Natural killer cell (primary cell): ENCODE measurements at regions not wholly inside any gene's neighbourhood (a gene's known extent, or its start where the extent isn't known, plus 50 kb on each side); places are given as distances from the start of the nearest gene placed in this dataset.

ENCODE experiments used
- ATAC-seq, 3 donors: fragments of 150-1000 bp in 2 of 3; fragments of 200-7000 bp in 1 of 3; cut with Tn5 transposase; 1 replicate in 1 of 3; 2 replicates in 2 of 3; pipeline ENCODE4 v1.10.0; 2021; ENCODE audit warnings: mild to moderate bottlenecking in 2 of 3, moderate library complexity in 2 of 3
- DNase-seq, 2 donors: peaks; one replicate each; pipeline versions ENCODE4 v3.0.0 to v3.0.0-alpha.2; 2013 to 2021; ENCODE audit warnings: mixed read lengths in 1 of 2
- H3K27ac ChIP-seq: one replicate; pipeline ENCODE4 v1.5.1; 2013; ENCODE audit warnings: mild to moderate bottlenecking, low read length
- H3K27me3 ChIP-seq: one replicate; pipeline ENCODE4 v1.6.1; 2013; ENCODE audit warnings: low read length; ENCODE audit not compliant: control insufficient read depth, insufficient read depth
- H3K36me3 ChIP-seq: one replicate; pipeline ENCODE4 v1.6.1; 2013; ENCODE audit warnings: low read length; ENCODE audit not compliant: control insufficient read depth, insufficient read depth
- H3K4me1 ChIP-seq: one replicate; pipeline ENCODE4 v1.6.1; 2013; ENCODE audit warnings: low read length; ENCODE audit not compliant: control insufficient read depth, insufficient read depth
- H3K4me3 ChIP-seq: one replicate; pipeline ENCODE4 v1.5.1; 2013; ENCODE audit warnings: low read length
- H3K9me3 ChIP-seq: one replicate; pipeline ENCODE4 v1.6.1; 2013; ENCODE audit warnings: low read length; ENCODE audit not compliant: control insufficient read depth, insufficient read depth
- H3K27ac Mint-ChIP-seq, 2 donors: one replicate each; pipeline ENCODE4 v1.8.0; 2022; ENCODE audit warnings: mild to moderate bottlenecking in 2 of 2, mixed read lengths in 2 of 2, moderate library complexity in 1 of 2
- H3K27me3 Mint-ChIP-seq, 2 donors: one replicate each; pipeline ENCODE4 v1.8.0; 2022; ENCODE audit warnings: low read depth in 2 of 2, mixed read lengths in 2 of 2
- H3K36me3 Mint-ChIP-seq: one replicate; pipeline ENCODE4 v1.8.0; 2022; ENCODE audit warnings: mixed read lengths
- H3K4me1 Mint-ChIP-seq, 2 donors: one replicate each; pipeline ENCODE4 v1.8.0; 2022; ENCODE audit warnings: mixed read lengths in 2 of 2
- H3K4me3 Mint-ChIP-seq: one replicate; pipeline ENCODE4 v1.8.0; 2022; ENCODE audit warnings: mild to moderate bottlenecking, moderate library complexity, mixed read lengths
- H3K9me3 Mint-ChIP-seq, 2 donors: one replicate each; pipeline ENCODE4 v1.8.0; 2022; ENCODE audit warnings: mixed read lengths in 2 of 2
- WGBS: methylation state at CpG from one replicate; pipeline ENCODE4 v1.1.7; 2013; ENCODE audit warnings: missing lambda C conversion rate; ENCODE audit not compliant: insufficient coverage; 5-methylcytosine and 5-hydroxymethylcytosine counted together
- intact Hi-C: fragments of 100-400 bp; cut with micrococcal nuclease; formaldehyde crosslinking; loops from one replicate; pipeline ENCODE4 v1.14.2; 2022
- TF ChIP-seq, protein P1 (sequence below): fragments of 200-600 bp; IDR thresholded peaks from one replicate; pipeline ENCODE4 v1.8.0; 2022; ENCODE audit warnings: antibody characterized with exemption

DNA sequence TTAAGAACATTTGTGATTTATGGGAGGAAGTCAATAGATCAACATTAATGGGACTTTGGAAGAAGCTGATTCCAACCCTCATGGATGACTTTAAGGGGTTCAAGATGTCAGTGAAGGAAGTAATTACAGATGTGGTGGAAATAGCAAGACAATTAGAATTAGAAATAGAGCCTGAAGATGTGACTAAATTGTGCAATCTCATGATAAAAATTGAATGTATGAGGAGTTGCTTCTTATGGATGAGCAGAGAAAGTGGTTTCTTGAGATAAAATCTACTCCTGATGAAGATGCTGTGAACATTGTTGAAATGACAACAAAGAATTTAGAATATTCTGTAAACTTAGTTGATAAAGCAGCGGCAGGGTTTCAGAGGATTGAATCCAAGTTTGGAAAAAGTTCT, 70.9 kb upstream of the NEUROD6 start:
- Mint-ChIP-seq H3K4me3 (no peak overlapping the region), H3K4me1 (no peaks in the 10 kb centered on the region), H3K9me3 (peaks cover 2 to 3% of the 10 kb centered on the region in 2 donors), H3K36me3 (no peaks in the 10 kb centered on the region), H3K27me3 (no peaks in the 10 kb centered on the region), H3K27ac (no peak overlapping the region)
- intact Hi-C loops = no loop called here
- H3K9me3 ChIP-seq = no peaks in the 10 kb centered on the region
- H3K36me3 ChIP-seq = no peaks in the 10 kb centered on the region
- H3K27ac ChIP-seq = no peak overlapping the region
- no peak overlapping the region for H3K4me3 ChIP-seq
- ATAC-seq = no peak
- DNase-seq = no peak
- 92% methylated on average over 1 of the region's 1 CpG for WGBS
- H3K27me3 ChIP-seq = no peaks in the 10 kb centered on the region
- no peaks in the 10 kb centered on the region for H3K4me1 ChIP-seq
- TF ChIP-seq, protein P1, sequence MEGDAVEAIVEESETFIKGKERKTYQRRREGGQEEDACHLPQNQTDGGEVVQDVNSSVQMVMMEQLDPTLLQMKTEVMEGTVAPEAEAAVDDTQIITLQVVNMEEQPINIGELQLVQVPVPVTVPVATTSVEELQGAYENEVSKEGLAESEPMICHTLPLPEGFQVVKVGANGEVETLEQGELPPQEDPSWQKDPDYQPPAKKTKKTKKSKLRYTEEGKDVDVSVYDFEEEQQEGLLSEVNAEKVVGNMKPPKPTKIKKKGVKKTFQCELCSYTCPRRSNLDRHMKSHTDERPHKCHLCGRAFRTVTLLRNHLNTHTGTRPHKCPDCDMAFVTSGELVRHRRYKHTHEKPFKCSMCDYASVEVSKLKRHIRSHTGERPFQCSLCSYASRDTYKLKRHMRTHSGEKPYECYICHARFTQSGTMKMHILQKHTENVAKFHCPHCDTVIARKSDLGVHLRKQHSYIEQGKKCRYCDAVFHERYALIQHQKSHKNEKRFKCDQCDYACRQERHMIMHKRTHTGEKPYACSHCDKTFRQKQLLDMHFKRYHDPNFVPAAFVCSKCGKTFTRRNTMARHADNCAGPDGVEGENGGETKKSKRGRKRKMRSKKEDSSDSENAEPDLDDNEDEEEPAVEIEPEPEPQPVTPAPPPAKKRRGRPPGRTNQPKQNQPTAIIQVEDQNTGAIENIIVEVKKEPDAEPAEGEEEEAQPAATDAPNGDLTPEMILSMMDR = no peak

GRCh38 chr7:31413766-31414165, 73.2 kb upstream of the NEUROD6 start:
- H3K36me3 ChIP-seq = no peaks in the 10 kb centered on the region
- H3K9me3 ChIP-seq = no peaks in the 10 kb centered on the region
- no peak overlapping the region for H3K27ac ChIP-seq
- H3K4me3 Mint-ChIP-seq = no peak overlapping the region
- H3K9me3 Mint-ChIP-seq = peaks cover 2 to 3% of the 10 kb centered on the region in 2 donors
- 100% methylated on average over 1 of the region's 1 CpG for WGBS
- intact Hi-C loops = no loop called here
- no peak for ATAC-seq
- DNase-seq = no peak
- no peaks in the 10 kb centered on the region for H3K27me3 ChIP-seq
- H3K4me3 ChIP-seq = no peak overlapping the region
- H3K36me3 Mint-ChIP-seq = no peaks in the 10 kb centered on the region
- H3K27ac Mint-ChIP-seq = no peak overlapping the region
- H3K4me1 Mint-ChIP-seq = no peaks in the 10 kb centered on the region
- TF ChIP-seq, protein P1 = no peak
- no peaks in the 10 kb centered on the region for H3K27me3 Mint-ChIP-seq
- H3K4me1 ChIP-seq = no peaks in the 10 kb centered on the region

DNA sequence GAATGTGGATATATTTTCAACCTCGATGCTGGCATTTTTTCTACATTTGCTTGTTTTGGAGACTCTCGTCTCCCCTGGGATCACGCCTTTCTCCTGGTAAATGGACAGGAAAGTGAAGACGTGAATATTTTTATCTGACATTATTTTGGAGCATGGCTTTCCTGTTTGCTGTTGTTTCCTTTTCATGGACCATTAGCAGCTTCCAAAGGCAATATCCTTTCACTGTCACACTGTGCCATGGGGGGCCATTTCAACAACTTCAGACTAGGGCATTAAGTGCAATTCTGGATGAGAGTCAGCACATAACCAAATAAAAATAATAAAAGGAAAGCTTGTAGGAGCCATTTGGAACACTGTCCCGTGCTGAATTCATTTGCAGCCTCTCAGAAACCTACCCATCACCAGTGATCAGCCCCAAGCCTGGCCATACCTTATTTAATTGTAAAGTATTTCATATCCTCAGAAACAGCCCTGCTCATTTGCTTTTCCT, 75.9 kb upstream of the NEUROD6 start:
- no peak overlapping the region for H3K27ac ChIP-seq
- no peak overlapping the region for H3K4me3 Mint-ChIP-seq
- no peaks in the 10 kb centered on the region for H3K27me3 ChIP-seq
- H3K27me3 Mint-ChIP-seq = peaks cover 0 to 2% of the 10 kb centered on the region in 2 donors
- H3K4me3 ChIP-seq = no peak overlapping the region
- H3K9me3 Mint-ChIP-seq = peaks cover 0 to 2% of the 10 kb centered on the region in 2 donors
- no peaks in the 10 kb centered on the region for H3K36me3 ChIP-seq
- DNase-seq (no peak), ATAC-seq (no peak)
- TF ChIP-seq, protein P1 = no peak
- no peak overlapping the region for H3K27ac Mint-ChIP-seq
- H3K4me1 Mint-ChIP-seq = no peaks in the 10 kb centered on the region
- H3K36me3 Mint-ChIP-seq = no peaks in the 10 kb centered on the region
- no peaks in the 10 kb centered on the region for H3K4me1 ChIP-seq
- WGBS = 74% methylated on average over 4 of the region's 5 CpGs
- no peaks in the 10 kb centered on the region for H3K9me3 ChIP-seq
- intact Hi-C loops = no loop called here

- no peaks in the 10 kb centered on the region for H3K4me1 ChIP-seq
- intact Hi-C loops = no loop called here
- no peaks in the 10 kb centered on the region for H3K36me3 ChIP-seq
- no peak overlapping the region for H3K27ac Mint-ChIP-seq
- no peaks in the 10 kb centered on the region for H3K9me3 Mint-ChIP-seq
- WGBS = 100% methylated on average over 1 of the region's 2 CpGs
- no peak overlapping the region for H3K4me3 Mint-ChIP-seq
- DNase-seq = no peak
- H3K36me3 Mint-ChIP-seq = no peaks in the 10 kb centered on the region
- H3K27me3 ChIP-seq = no peaks in the 10 kb centered on the region
- H3K9me3 ChIP-seq = no peaks in the 10 kb centered on the region
- TF ChIP-seq, protein P1 = no peak
- H3K4me3 ChIP-seq = no peak overlapping the region
- no peak for ATAC-seq
- no peaks in the 10 kb centered on the region for H3K4me1 Mint-ChIP-seq
- peaks cover 0 to 2% of the 10 kb centered on the region in 2 donors for H3K27me3 Mint-ChIP-seq
- no peak overlapping the region for H3K27ac ChIP-seq
Observed at GRCh38 chr7:31418928-31419327, 78.4 kb upstream of the NEUROD6 start.
